NB4 (cell line): ENCODE measurements at regions not wholly inside any gene's neighbourhood (a gene's known extent, or its start where the extent isn't known, plus 50 kb on each side); places are given as distances from the start of the nearest gene placed in this dataset.

Experiments used
- DNase-seq: peaks from one replicate; pipeline ENCODE4 v3.0.0; 2010; ENCODE audit warnings: low read depth
- H3K4me3 ChIP-seq: one replicate; pipeline ENCODE4 v1.5.1; 2011; ENCODE audit warnings: mild to moderate bottlenecking, low read depth, low read length, moderate library complexity
- CTCF ChIP-seq: IDR thresholded peaks from one replicate; pipeline ENCODE4 v1.5.1; 2012; ENCODE audit warnings: low read depth, low read length
- MAX ChIP-seq: IDR thresholded peaks from 2 replicates; pipeline ENCODE4 v1.6.1; 2011; ENCODE audit warnings: low read depth, low read length
- MYC ChIP-seq: IDR thresholded peaks from 2 replicates; pipeline ENCODE4 v1.6.1; 2011; ENCODE audit warnings: low read depth, low read length
- POLR2A ChIP-seq: IDR thresholded peaks from 2 replicates; pipeline ENCODE4 v1.6.1; 2011; ENCODE audit warnings: mild to moderate bottlenecking; ENCODE audit not compliant: insufficient read length; ENCODE audit errors: extremely low read depth

GRCh38 chr4:178080312-178080711, 638.1 kb upstream of the AGA start:
- no peak overlapping the region for H3K4me3 ChIP-seq
- no peak for DNase-seq
- TF ChIP-seq MYC: no peak
- no peak for TF ChIP-seq CTCF
- TF ChIP-seq POLR2A: no peak
- TF ChIP-seq MAX: no peak

GRCh38 chr4:178081176-178081575, 638.9 kb upstream of the AGA start:
- H3K4me3 ChIP-seq: no peak overlapping the region
- no peak for DNase-seq
- no peak for TF ChIP-seq MYC
- no peak for TF ChIP-seq CTCF
- TF ChIP-seq POLR2A: no peak
- no peak for TF ChIP-seq MAX

- DNase-seq: no peak
- H3K4me3 ChIP-seq: no peak overlapping the region
- TF ChIP-seq MYC (no peak), MAX (no peak), CTCF (no peak), POLR2A (no peak)
Observed at GRCh38 chr4:178081896-178082295, 639.7 kb upstream of the AGA start.

GRCh38 chr4:178082906-178083305, 640.7 kb upstream of the AGA start:
- TF ChIP-seq MAX (no peak), POLR2A (no peak), CTCF (no peak), MYC (no peak)
- DNase-seq: no peak

GRCh38 chr4:178083968-178084367, 641.7 kb upstream of the AGA start:
- H3K4me3 ChIP-seq: no peak overlapping the region
- no peak for TF ChIP-seq POLR2A
- TF ChIP-seq MYC: no peak
- no peak for TF ChIP-seq CTCF
- no peak for TF ChIP-seq MAX
- DNase-seq: no peak

More at GRCh38 chr4:178082906-178083305, 640.7 kb upstream of the AGA start:
- no peak overlapping the region for H3K4me3 ChIP-seq

GRCh38 chr4:178086320-178086719, 644.1 kb upstream of the AGA start:
- no peak overlapping the region for H3K4me3 ChIP-seq
- TF ChIP-seq CTCF (no peak), POLR2A (no peak), MYC (no peak)
- DNase-seq: no peak
